ENCODE measurements at regions not wholly inside any gene's neighbourhood (a gene's known extent, or its start where the extent isn't known, plus 50 kb on each side); places are given as distances from the start of the nearest gene placed in this dataset.

- Histone ChIP-seq H3K4me3 (ENCODE audit: low read depth, low read length, poor library complexity, severe bottlenecking) (no peak overlapping the region), H3K27ac (ENCODE audit: low read depth, low read length, poor library complexity, severe bottlenecking) (no peak overlapping the region), H3K4me1 (ENCODE audit: insufficient read depth, low read length, poor library complexity, severe bottlenecking) (no peaks in the 10 kb centered on the region), H3K27me3 (replicated peaks; ENCODE audit: insufficient read depth, low read depth, low read length, poor library complexity) (peaks cover 24% of the 10 kb centered on the region), H3K9me3 (ENCODE audit: low read depth, low read length, poor library complexity, severe bottlenecking) (no peaks in the 10 kb centered on the region), H3K36me3 (ENCODE audit: insufficient read depth, low read length, poor library complexity, severe bottlenecking) (no peaks in the 10 kb centered on the region)
- no peak for DNase-seq (ENCODE audit: low spot score)
- intact Hi-C loops (cut with micrococcal nuclease; ENCODE audit: unreplicated experiment) = no loop called here
- ChIA-PET POLR2A (ENCODE audit: low non-redundant PET) (no interaction called here), CTCF (no interaction called here)
- no TSS peak for BruUV-seq (replicated peaks)
- TF ChIP-seq EZH2 (IDR thresholded peaks at IDR 0.05; ENCODE audit: borderline replicate concordance, low read depth, low read length, poor library complexity, severe bottlenecking) (no peak), CTCF (conservative IDR thresholded peaks at IDR 0.05; ENCODE audit: low read depth, low read length) (no peak)
Observed at GRCh38 chr2:208545403-208546042, 138.9 kb downstream of the PTH2R start.

- intact Hi-C loops (cut with micrococcal nuclease; ENCODE audit: unreplicated experiment) = no loop called here
- no TSS peak for BruUV-seq (replicated peaks)
- CTCF ChIA-PET = no interaction called here
Observed at GRCh38 chr2:208546107-208546506, 139.5 kb downstream of the PTH2R start.

GRCh38 chr2:208546860-208547650 is 140.5 kb downstream of the PTH2R start:
- no peak for DNase-seq (ENCODE audit: low spot score)
- Histone ChIP-seq H3K9me3 (ENCODE audit: low read depth, low read length, poor library complexity, severe bottlenecking) (no peaks in the 10 kb centered on the region), H3K4me3 (ENCODE audit: low read depth, low read length, poor library complexity, severe bottlenecking) (no peak overlapping the region), H3K36me3 (ENCODE audit: insufficient read depth, low read length, poor library complexity, severe bottlenecking) (no peaks in the 10 kb centered on the region), H3K27ac (ENCODE audit: low read depth, low read length, poor library complexity, severe bottlenecking) (no peak overlapping the region), H3K4me1 (ENCODE audit: insufficient read depth, low read length, poor library complexity, severe bottlenecking) (no peaks in the 10 kb centered on the region), H3K27me3 (replicated peaks; ENCODE audit: insufficient read depth, low read depth, low read length, poor library complexity) (peaks cover 12% of the 10 kb centered on the region)
- ChIA-PET CTCF (no interaction called here), POLR2A (ENCODE audit: low non-redundant PET) (no interaction called here)
- no peak for TF ChIP-seq CTCF (conservative IDR thresholded peaks at IDR 0.05; ENCODE audit: low read depth, low read length)
- no peak for TF ChIP-seq EZH2 (IDR thresholded peaks at IDR 0.05; ENCODE audit: borderline replicate concordance, low read depth, low read length, poor library complexity, severe bottlenecking)
- no TSS peak for BruUV-seq (replicated peaks)
- intact Hi-C loops (cut with micrococcal nuclease; ENCODE audit: unreplicated experiment) = no loop called here

More at GRCh38 chr2:208546107-208546506, 139.5 kb downstream of the PTH2R start:
- no peaks in the 10 kb centered on the region for H3K36me3 ChIP-seq (ENCODE audit: insufficient read depth, low read length, poor library complexity, severe bottlenecking)
- POLR2A ChIA-PET (ENCODE audit: low non-redundant PET) = no interaction called here
- DNase-seq (ENCODE audit: low spot score) = no peak
- H3K9me3 ChIP-seq (ENCODE audit: low read depth, low read length, poor library complexity, severe bottlenecking) = no peaks in the 10 kb centered on the region
- no peak overlapping the region for H3K4me3 ChIP-seq (ENCODE audit: low read depth, low read length, poor library complexity, severe bottlenecking)
- H3K27me3 ChIP-seq (replicated peaks; ENCODE audit: insufficient read depth, low read depth, low read length, poor library complexity) = peaks cover 21% of the 10 kb centered on the region
- no peaks in the 10 kb centered on the region for H3K4me1 ChIP-seq (ENCODE audit: insufficient read depth, low read length, poor library complexity, severe bottlenecking)
- H3K27ac ChIP-seq (ENCODE audit: low read depth, low read length, poor library complexity, severe bottlenecking) = no peak overlapping the region
- TF ChIP-seq CTCF (conservative IDR thresholded peaks at IDR 0.05; ENCODE audit: low read depth, low read length) (no peak), EZH2 (IDR thresholded peaks at IDR 0.05; ENCODE audit: borderline replicate concordance, low read depth, low read length, poor library complexity, severe bottlenecking) (no peak)

All from A673 (cell line).